H1 (cell line): ENCODE measurements at regions not wholly inside any gene's neighbourhood (a gene's known extent, or its start where the extent isn't known, plus 50 kb on each side); places are given as distances from the start of the nearest gene placed in this dataset.

ENCODE experiments used
- CHD7 ChIP-seq: fragments of 300-600 bp; sonication (generic); IDR thresholded peaks from 2 replicates; pipeline ENCODE4 v1.7.1; 2012; ENCODE audit warnings: low read length, moderate library complexity, mild to moderate bottlenecking, inconsistent platforms; ENCODE audit not compliant: insufficient replicate concordance

DNA sequence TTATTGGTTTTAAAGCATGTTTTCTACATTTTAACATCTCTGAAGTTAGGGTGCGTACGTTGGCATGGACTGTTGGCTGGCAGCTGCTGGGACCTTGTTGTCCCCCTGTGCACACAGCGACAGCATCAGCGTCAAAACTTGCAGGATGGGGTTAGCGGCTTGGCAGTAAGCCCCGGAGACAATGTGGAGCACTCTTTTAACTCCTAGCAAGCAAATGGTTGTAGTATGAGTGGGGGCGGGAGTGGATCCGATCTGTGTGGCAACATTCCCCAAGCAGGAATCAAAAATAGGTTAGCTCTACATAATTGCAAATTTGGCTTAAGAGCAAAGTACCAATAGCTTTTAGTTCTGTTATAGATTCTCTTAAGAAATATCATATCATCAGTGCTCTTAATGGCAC is 70.1 kb downstream of the NRN1 start (continued):
- TF ChIP-seq CHD7, result no peak
